GM12878 (cell line): ENCODE measurements at regions not wholly inside any gene's neighbourhood (a gene's known extent, or its start where the extent isn't known, plus 50 kb on each side); places are given as distances from the start of the nearest gene placed in this dataset.

Source experiments
- CREB1 ChIP-seq: IDR thresholded peaks from 2 replicates; pipeline ENCODE4 v1.6.1; 2012; ENCODE audit warnings: low read depth, mild to moderate bottlenecking, inconsistent platforms
- KAT2A ChIP-seq: conservative IDR thresholded peaks from 2 replicates; pipeline ENCODE4 v1.6.1; 2011; ENCODE audit warnings: low read depth, low read length; ENCODE audit not compliant: control insufficient read depth
- NFIC ChIP-seq: IDR thresholded peaks from 2 replicates; pipeline ENCODE4 v1.6.1; 2012; ENCODE audit warnings: low read depth, mild to moderate bottlenecking, inconsistent platforms, low read length, moderate library complexity
- POLR2A ChIP-seq: IDR thresholded peaks from 2 replicates; pipeline ENCODE4 v1.6.1; 2011; ENCODE audit warnings: low read depth, mild to moderate bottlenecking, low read length
- POLR2AphosphoS2 ChIP-seq: IDR thresholded peaks from 2 replicates; pipeline ENCODE4 v1.6.1; 2011; ENCODE audit warnings: low read depth, mild to moderate bottlenecking, low read length, improper control_type of control experiment, moderate library complexity
- SP1 ChIP-seq: IDR thresholded peaks from one replicate; pipeline ENCODE4 v1.6.1; 2011; ENCODE audit warnings: low read depth, low read length
- TCF7 ChIP-seq: IDR thresholded peaks from 2 replicates; pipeline ENCODE4 v1.6.1; 2014; ENCODE audit warnings: antibody characterized with exemption, borderline replicate concordance
- ZNF622 ChIP-seq: fragments of 450-650 bp; IDR thresholded peaks from 2 replicates; pipeline ENCODE4 v1.6.1; 2017; ENCODE audit warnings: mild to moderate bottlenecking, inconsistent platforms
- TF ChIP-seq, protein P1 (sequence below), 3 experiments: IDR thresholded peaks in 2 of 3; conservative IDR thresholded peaks in 1 of 3; 2 replicates each; pipeline ENCODE4 v1.5.1; 2011; ENCODE audit warnings: low read depth in 3 of 3, low read length in 3 of 3, mild to moderate bottlenecking in 3 of 3, control low read depth in 2 of 3, moderate library complexity in 2 of 3, inconsistent platforms in 1 of 3, mixed read lengths in 1 of 3; ENCODE audit not compliant: control insufficient read depth in 2 of 3, insufficient read depth in 1 of 3; ENCODE audit errors: extremely low read depth in 1 of 3
- TF ChIP-seq, protein P2 (sequence below): IDR thresholded peaks from 2 replicates; pipeline ENCODE4 v1.6.1; 2011; ENCODE audit warnings: low read depth, low read length, improper control_type of control experiment, borderline replicate concordance
- TF ChIP-seq, protein P3 (sequence below): fragments of 450-650 bp; IDR thresholded peaks from 2 replicates; pipeline ENCODE4 v1.6.1; 2014; ENCODE audit warnings: mild to moderate bottlenecking

DNA sequence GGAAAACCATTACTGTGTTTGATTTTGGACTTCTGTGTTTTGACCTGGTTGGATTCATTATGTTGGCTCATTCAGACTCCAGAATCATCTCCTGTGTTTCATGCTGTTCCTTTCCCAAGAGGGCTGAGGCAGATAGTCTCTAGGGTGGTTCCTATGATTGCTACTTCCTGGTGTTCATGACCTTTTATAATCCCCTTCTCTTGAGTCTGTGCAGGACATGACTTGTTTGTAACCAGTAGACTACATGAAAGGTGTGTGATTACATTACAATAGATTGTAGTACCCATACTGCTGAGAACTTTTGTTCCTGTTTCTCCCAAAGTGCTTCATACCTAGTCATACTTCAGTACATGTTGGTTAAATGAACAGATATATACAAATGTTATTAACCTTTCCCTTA, 700.6 kb downstream of the METTL15 start:
- TF ChIP-seq, protein P1, sequence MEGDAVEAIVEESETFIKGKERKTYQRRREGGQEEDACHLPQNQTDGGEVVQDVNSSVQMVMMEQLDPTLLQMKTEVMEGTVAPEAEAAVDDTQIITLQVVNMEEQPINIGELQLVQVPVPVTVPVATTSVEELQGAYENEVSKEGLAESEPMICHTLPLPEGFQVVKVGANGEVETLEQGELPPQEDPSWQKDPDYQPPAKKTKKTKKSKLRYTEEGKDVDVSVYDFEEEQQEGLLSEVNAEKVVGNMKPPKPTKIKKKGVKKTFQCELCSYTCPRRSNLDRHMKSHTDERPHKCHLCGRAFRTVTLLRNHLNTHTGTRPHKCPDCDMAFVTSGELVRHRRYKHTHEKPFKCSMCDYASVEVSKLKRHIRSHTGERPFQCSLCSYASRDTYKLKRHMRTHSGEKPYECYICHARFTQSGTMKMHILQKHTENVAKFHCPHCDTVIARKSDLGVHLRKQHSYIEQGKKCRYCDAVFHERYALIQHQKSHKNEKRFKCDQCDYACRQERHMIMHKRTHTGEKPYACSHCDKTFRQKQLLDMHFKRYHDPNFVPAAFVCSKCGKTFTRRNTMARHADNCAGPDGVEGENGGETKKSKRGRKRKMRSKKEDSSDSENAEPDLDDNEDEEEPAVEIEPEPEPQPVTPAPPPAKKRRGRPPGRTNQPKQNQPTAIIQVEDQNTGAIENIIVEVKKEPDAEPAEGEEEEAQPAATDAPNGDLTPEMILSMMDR (IDR thresholded peaks at IDR 0.05 in 2 of 3, conservative IDR thresholded peaks at IDR 0.05 in 1 of 3; ENCODE audit: control insufficient read depth in 2 of 3, extremely low read depth in 1 of 3, insufficient read depth in 1 of 3, low read depth in 3 of 3, low read length in 3 of 3) = no peak
- TF ChIP-seq SP1 = no peak
- TF ChIP-seq POLR2A = no peak
- TF ChIP-seq CREB1 = no peak
- TF ChIP-seq, protein P2, sequence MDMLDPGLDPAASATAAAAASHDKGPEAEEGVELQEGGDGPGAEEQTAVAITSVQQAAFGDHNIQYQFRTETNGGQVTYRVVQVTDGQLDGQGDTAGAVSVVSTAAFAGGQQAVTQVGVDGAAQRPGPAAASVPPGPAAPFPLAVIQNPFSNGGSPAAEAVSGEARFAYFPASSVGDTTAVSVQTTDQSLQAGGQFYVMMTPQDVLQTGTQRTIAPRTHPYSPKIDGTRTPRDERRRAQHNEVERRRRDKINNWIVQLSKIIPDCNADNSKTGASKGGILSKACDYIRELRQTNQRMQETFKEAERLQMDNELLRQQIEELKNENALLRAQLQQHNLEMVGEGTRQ = no peak
- TF ChIP-seq KAT2A = no peak
- TF ChIP-seq, protein P3, sequence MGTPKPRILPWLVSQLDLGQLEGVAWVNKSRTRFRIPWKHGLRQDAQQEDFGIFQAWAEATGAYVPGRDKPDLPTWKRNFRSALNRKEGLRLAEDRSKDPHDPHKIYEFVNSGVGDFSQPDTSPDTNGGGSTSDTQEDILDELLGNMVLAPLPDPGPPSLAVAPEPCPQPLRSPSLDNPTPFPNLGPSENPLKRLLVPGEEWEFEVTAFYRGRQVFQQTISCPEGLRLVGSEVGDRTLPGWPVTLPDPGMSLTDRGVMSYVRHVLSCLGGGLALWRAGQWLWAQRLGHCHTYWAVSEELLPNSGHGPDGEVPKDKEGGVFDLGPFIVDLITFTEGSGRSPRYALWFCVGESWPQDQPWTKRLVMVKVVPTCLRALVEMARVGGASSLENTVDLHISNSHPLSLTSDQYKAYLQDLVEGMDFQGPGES = no peak
- TF ChIP-seq TCF7 = no peak
- TF ChIP-seq POLR2AphosphoS2 = no peak
- no peak for TF ChIP-seq ZNF622
- TF ChIP-seq NFIC = no peak
